Omental fat pad (tissue), 3 donors: ENCODE measurements at regions not wholly inside any gene's neighbourhood (a gene's known extent, or its start where the extent isn't known, plus 50 kb on each side); places are given as distances from the start of the nearest gene placed in this dataset.

Source experiments
- ATAC-seq: fragments of 150-250 bp; one replicate; pipeline ENCODE4 v1.9.1; 2016; ENCODE audit warnings: mild to moderate bottlenecking, moderate library complexity; ENCODE audit not compliant: low FRiP score
- DNase-seq: peaks from one replicate; pipeline ENCODE4 v3.0.0-alpha.2; 2019; ENCODE audit warnings: low spot score
- CTCF ChIP-seq, 3 donors: fragments of 450-650 bp; IDR thresholded peaks; one replicate each; pipeline ENCODE4 v1.5.1; 2016 to 2017; ENCODE audit warnings: antibody characterized with exemption in 3 of 3, mild to moderate bottlenecking in 3 of 3, moderate library complexity in 2 of 3

GRCh38 chr12:65656156-65656882, 168.0 kb upstream of the HMGA2 start:
- ATAC-seq (no peak), DNase-seq (no peak)
- no peak for TF ChIP-seq CTCF (IDR thresholded peaks at IDR 0.05)

- DNase-seq: no peak
- no peak for TF ChIP-seq CTCF (IDR thresholded peaks at IDR 0.05)
- no peak for ATAC-seq
Measured at GRCh38 chr12:65656891-65657351, 167.4 kb upstream of the HMGA2 start.

GRCh38 chr12:65657635-65658034, 166.6 kb upstream of the HMGA2 start:
- ATAC-seq (no peak), DNase-seq (no peak)
- TF ChIP-seq CTCF (IDR thresholded peaks at IDR 0.05): no peak

GRCh38 chr12:65658360-65658759, 165.9 kb upstream of the HMGA2 start:
- TF ChIP-seq CTCF (IDR thresholded peaks at IDR 0.05): no peak
- DNase-seq: no peak
- no peak for ATAC-seq

- DNase-seq (no peak), ATAC-seq (no peak)
- no peak for TF ChIP-seq CTCF (IDR thresholded peaks at IDR 0.05)
Measured at GRCh38 chr12:65659681-65660080, 164.6 kb upstream of the HMGA2 start.

GRCh38 chr12:65660096-65660495, 164.2 kb upstream of the HMGA2 start:
- TF ChIP-seq CTCF (IDR thresholded peaks at IDR 0.05): no peak
- no peak for ATAC-seq
- DNase-seq: no peak

GRCh38 chr12:65660836-65661235, 163.4 kb upstream of the HMGA2 start:
- no peak for TF ChIP-seq CTCF (IDR thresholded peaks at IDR 0.05)
- ATAC-seq (no peak), DNase-seq (no peak)
